GM23338 (cell line): ENCODE measurements at regions not wholly inside any gene's neighbourhood (a gene's known extent, or its start where the extent isn't known, plus 50 kb on each side); places are given as distances from the start of the nearest gene placed in this dataset.

Experiments
- CREB1 ChIP-seq: fragments of 250-450 bp; sonication (Bioruptor Pico); IDR thresholded peaks from 2 replicates; pipeline ENCODE4 v1.5.0; 2020; ENCODE audit warnings: low read depth, mild to moderate bottlenecking, moderate library complexity
- EZH2 ChIP-seq: fragments of 200-600 bp; sonication (generic); IDR thresholded peaks from one replicate; pipeline ENCODE4 v1.8.0; 2017; ENCODE audit warnings: antibody characterized with exemption, mild to moderate bottlenecking, low read depth; ENCODE audit not compliant: unreplicated experiment
- EZH2phosphoT487 ChIP-seq: fragments of 200-600 bp; sonication (generic); IDR thresholded peaks from one replicate; pipeline ENCODE4 v1.8.1; 2018; ENCODE audit warnings: antibody characterized with exemption; ENCODE audit not compliant: unreplicated experiment
- JUNB ChIP-seq: IDR thresholded peaks from one replicate; pipeline ENCODE4 v1.6.1; 2016; ENCODE audit warnings: antibody characterized with exemption; ENCODE audit not compliant: unreplicated experiment
- NANOG ChIP-seq: IDR thresholded peaks from 2 replicates; pipeline ENCODE4 v1.6.1; 2016; ENCODE audit warnings: antibody characterized with exemption, borderline replicate concordance
- POLR2AphosphoS5 ChIP-seq: IDR thresholded peaks from 2 replicates; pipeline ENCODE4 v1.6.1; 2016; ENCODE audit warnings: antibody characterized with exemption, low read depth
- REST ChIP-seq: IDR thresholded peaks from one replicate; pipeline ENCODE4 v1.6.1; 2018; ENCODE audit warnings: antibody characterized with exemption; ENCODE audit not compliant: unreplicated experiment
- STAT1 ChIP-seq: IDR thresholded peaks from one replicate; pipeline ENCODE4 v1.6.1; 2016; ENCODE audit warnings: antibody characterized with exemption; ENCODE audit not compliant: unreplicated experiment
- ZNF114 ChIP-seq: fragments of 250-450 bp; sonication (Bioruptor Pico); IDR thresholded peaks from 2 replicates; pipeline ENCODE4 v1.5.0; 2020; ENCODE audit warnings: mild to moderate bottlenecking, moderate library complexity
- TF ChIP-seq, protein P1 (sequence below), 2 experiments: fragments of 200-600 bp in 1 of 2; sonication (generic) in 1 of 2; conservative IDR thresholded peaks; 2 replicates each; pipeline versions ENCODE4 v1.5.1 to v1.6.1; 2016 to 2017; ENCODE audit warnings: antibody characterized with exemption in 2 of 2, low read depth in 2 of 2, mild to moderate bottlenecking in 2 of 2, moderate library complexity in 1 of 2
- TF ChIP-seq, protein P2 (sequence below): IDR thresholded peaks from 2 replicates; pipeline ENCODE4 v1.6.1; 2016; ENCODE audit warnings: antibody characterized with exemption
- TF ChIP-seq, protein P3 (sequence below): fragments of 250-450 bp; sonication (Bioruptor Pico); IDR thresholded peaks from 2 replicates; pipeline ENCODE4 v1.5.0; 2020; ENCODE audit warnings: mild to moderate bottlenecking, moderate library complexity

DNA sequence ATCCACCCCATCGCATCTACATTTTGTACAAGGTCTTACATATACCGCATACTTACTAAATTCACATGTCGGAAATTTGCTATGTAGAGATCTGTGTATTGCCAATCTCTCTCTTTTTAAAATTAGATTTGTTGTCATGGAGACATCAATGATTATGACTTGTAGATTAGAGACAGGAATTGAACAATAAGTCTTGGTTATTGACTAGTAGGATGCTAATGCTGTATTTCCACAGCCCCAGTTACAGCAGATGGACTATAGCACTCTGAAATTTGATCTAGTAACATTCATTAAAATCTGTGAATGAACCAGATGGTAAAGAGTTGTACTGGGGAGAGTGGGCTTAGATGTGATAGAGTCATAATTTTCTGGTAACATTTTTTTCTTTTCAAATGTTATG, 805.7 kb downstream of the SLC4A3 start:
- TF ChIP-seq, protein P1, sequence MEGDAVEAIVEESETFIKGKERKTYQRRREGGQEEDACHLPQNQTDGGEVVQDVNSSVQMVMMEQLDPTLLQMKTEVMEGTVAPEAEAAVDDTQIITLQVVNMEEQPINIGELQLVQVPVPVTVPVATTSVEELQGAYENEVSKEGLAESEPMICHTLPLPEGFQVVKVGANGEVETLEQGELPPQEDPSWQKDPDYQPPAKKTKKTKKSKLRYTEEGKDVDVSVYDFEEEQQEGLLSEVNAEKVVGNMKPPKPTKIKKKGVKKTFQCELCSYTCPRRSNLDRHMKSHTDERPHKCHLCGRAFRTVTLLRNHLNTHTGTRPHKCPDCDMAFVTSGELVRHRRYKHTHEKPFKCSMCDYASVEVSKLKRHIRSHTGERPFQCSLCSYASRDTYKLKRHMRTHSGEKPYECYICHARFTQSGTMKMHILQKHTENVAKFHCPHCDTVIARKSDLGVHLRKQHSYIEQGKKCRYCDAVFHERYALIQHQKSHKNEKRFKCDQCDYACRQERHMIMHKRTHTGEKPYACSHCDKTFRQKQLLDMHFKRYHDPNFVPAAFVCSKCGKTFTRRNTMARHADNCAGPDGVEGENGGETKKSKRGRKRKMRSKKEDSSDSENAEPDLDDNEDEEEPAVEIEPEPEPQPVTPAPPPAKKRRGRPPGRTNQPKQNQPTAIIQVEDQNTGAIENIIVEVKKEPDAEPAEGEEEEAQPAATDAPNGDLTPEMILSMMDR (conservative IDR thresholded peaks at IDR 0.05; ENCODE audit: low read depth in 2 of 2) = no peak
- TF ChIP-seq JUNB (no peak), EZH2phosphoT487 (no peak), POLR2AphosphoS5 (no peak), REST (no peak), NANOG (no peak), EZH2 (no peak), CREB1 (CRISPR knock-in tag) (no peak), STAT1 (no peak), ZNF114 (no peak)
- TF ChIP-seq, protein P2, sequence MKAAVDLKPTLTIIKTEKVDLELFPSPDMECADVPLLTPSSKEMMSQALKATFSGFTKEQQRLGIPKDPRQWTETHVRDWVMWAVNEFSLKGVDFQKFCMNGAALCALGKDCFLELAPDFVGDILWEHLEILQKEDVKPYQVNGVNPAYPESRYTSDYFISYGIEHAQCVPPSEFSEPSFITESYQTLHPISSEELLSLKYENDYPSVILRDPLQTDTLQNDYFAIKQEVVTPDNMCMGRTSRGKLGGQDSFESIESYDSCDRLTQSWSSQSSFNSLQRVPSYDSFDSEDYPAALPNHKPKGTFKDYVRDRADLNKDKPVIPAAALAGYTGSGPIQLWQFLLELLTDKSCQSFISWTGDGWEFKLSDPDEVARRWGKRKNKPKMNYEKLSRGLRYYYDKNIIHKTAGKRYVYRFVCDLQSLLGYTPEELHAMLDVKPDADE = no peak
- TF ChIP-seq, protein P3, sequence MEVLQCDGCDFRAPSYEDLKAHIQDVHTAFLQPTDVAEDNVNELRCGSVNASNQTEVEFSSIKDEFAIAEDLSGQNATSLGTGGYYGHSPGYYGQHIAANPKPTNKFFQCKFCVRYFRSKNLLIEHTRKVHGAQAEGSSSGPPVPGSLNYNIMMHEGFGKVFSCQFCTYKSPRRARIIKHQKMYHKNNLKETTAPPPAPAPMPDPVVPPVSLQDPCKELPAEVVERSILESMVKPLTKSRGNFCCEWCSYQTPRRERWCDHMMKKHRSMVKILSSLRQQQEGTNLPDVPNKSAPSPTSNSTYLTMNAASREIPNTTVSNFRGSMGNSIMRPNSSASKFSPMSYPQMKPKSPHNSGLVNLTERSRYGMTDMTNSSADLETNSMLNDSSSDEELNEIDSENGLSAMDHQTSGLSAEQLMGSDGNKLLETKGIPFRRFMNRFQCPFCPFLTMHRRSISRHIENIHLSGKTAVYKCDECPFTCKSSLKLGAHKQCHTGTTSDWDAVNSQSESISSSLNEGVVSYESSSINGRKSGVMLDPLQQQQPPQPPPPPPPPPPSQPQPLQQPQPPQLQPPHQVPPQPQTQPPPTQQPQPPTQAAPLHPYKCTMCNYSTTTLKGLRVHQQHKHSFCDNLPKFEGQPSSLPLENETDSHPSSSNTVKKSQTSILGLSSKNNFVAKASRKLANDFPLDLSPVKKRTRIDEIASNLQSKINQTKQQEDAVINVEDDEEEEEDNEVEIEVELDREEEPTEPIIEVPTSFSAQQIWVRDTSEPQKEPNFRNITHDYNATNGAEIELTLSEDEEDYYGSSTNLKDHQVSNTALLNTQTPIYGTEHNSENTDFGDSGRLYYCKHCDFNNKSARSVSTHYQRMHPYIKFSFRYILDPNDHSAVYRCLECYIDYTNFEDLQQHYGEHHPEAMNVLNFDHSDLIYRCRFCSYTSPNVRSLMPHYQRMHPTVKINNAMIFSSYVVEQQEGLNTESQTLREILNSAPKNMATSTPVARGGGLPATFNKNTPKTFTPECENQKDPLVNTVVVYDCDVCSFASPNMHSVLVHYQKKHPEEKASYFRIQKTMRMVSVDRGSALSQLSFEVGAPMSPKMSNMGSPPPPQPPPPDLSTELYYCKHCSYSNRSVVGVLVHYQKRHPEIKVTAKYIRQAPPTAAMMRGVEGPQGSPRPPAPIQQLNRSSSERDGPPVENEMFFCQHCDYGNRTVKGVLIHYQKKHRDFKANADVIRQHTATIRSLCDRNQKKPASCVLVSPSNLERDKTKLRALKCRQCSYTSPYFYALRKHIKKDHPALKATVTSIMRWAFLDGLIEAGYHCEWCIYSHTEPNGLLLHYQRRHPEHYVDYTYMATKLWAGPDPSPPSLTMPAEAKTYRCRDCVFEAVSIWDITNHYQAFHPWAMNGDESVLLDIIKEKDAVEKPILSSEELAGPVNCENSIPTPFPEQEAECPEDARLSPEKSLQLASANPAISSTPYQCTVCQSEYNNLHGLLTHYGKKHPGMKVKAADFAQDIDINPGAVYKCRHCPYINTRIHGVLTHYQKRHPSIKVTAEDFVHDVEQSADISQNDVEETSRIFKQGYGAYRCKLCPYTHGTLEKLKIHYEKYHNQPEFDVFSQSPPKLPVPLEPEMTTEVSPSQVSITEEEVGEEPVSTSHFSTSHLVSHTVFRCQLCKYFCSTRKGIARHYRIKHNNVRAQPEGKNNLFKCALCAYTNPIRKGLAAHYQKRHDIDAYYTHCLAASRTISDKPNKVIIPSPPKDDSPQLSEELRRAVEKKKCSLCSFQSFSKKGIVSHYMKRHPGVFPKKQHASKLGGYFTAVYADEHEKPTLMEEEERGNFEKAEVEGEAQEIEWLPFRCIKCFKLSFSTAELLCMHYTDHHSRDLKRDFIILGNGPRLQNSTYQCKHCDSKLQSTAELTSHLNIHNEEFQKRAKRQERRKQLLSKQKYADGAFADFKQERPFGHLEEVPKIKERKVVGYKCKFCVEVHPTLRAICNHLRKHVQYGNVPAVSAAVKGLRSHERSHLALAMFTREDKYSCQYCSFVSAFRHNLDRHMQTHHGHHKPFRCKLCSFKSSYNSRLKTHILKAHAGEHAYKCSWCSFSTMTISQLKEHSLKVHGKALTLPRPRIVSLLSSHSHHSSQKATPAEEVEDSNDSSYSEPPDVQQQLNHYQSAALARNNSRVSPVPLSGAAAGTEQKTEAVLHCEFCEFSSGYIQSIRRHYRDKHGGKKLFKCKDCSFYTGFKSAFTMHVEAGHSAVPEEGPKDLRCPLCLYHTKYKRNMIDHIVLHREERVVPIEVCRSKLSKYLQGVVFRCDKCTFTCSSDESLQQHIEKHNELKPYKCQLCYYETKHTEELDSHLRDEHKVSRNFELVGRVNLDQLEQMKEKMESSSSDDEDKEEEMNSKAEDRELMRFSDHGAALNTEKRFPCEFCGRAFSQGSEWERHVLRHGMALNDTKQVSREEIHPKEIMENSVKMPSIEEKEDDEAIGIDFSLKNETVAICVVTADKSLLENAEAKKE (CRISPR knock-in tag) = no peak
